A549 (cell line): ENCODE measurements at regions not wholly inside any gene's neighbourhood (a gene's known extent, or its start where the extent isn't known, plus 50 kb on each side); places are given as distances from the start of the nearest gene placed in this dataset.

Experiments
- CHD2 ChIP-seq: fragments of 150-350 bp; IDR thresholded peaks from 2 replicates; pipeline ENCODE4 v1.6.1; 2014; ENCODE audit warnings: low read length; ENCODE audit not compliant: partially characterized antibody
- CHD4 ChIP-seq: fragments of 200-600 bp; sonication (generic); IDR thresholded peaks from 2 replicates; pipeline ENCODE4 v1.6.1; 2016; ENCODE audit warnings: antibody characterized with exemption, mild to moderate bottlenecking, borderline replicate concordance
- EP300 ChIP-seq, 2 experiments: fragments of >200 bp; sonication (Bioruptor Twin); formaldehyde crosslinking; IDR thresholded peaks; 2 replicates in 1 of 2; 3 replicates in 1 of 2; pipeline ENCODE4 v1.6.1; 2016 to 2017
- GATA3 ChIP-seq: IDR thresholded peaks from 2 replicates; pipeline ENCODE4 v1.6.1; 2012; ENCODE audit warnings: borderline replicate concordance
- POLR2A ChIP-seq: IDR thresholded peaks from 2 replicates; pipeline ENCODE4 v1.6.1; 2012; ENCODE audit warnings: mild to moderate bottlenecking, low read length
- RAD21 ChIP-seq, 2 experiments: fragments of >200 bp in 1 of 2; sonication (Bioruptor Twin) in 1 of 2; formaldehyde crosslinking in 1 of 2; IDR thresholded peaks in 1 of 2; conservative IDR thresholded peaks in 1 of 2; 2 replicates in 1 of 2; 3 replicates in 1 of 2; pipeline ENCODE4 v1.6.1; 2012 to 2018; ENCODE audit warnings: inconsistent platforms in 1 of 2
- TP53 ChIP-seq: fragments of 250-450 bp; sonication (Bioruptor Pico); IDR thresholded peaks from 2 replicates; pipeline ENCODE4 v1.5.0; 2021; ENCODE audit warnings: mild to moderate bottlenecking, moderate library complexity
- ZFP36 ChIP-seq: fragments of 450-650 bp; IDR thresholded peaks from 2 replicates; pipeline ENCODE4 v1.6.1; 2014; ENCODE audit warnings: borderline replicate concordance; ENCODE audit not compliant: partially characterized antibody
- TF ChIP-seq, protein P1 (sequence below): fragments of >200 bp; sonication (Bioruptor Twin); formaldehyde crosslinking; IDR thresholded peaks from 3 replicates; pipeline ENCODE4 v1.5.1; 2016
- TF ChIP-seq, protein P2 (sequence below): fragments of 200-600 bp; sonication (generic); IDR thresholded peaks from 2 replicates; pipeline ENCODE4 v1.6.1; 2016; ENCODE audit warnings: antibody characterized with exemption, mild to moderate bottlenecking, moderate library complexity

DNA sequence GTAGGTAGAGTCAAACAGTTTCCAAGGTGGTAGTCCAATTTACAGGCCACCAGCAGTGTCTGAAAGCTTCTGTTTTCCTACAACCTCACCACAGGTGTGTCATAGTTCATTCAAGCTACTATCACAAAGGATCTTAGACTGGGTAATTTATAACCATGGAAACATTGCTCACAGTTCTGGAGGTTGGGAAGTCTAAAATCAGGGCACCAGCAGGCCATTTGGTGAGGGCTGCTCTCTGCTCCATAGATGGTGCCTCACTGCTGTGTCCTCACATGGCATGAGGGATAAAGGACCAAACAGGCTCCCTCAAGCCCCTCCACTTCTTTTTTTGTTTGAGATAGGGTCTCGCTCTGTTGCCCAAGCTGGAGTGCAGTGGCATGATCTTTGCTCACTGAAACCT is 60.6 kb downstream of the ING1 start:
- TF ChIP-seq, protein P1, sequence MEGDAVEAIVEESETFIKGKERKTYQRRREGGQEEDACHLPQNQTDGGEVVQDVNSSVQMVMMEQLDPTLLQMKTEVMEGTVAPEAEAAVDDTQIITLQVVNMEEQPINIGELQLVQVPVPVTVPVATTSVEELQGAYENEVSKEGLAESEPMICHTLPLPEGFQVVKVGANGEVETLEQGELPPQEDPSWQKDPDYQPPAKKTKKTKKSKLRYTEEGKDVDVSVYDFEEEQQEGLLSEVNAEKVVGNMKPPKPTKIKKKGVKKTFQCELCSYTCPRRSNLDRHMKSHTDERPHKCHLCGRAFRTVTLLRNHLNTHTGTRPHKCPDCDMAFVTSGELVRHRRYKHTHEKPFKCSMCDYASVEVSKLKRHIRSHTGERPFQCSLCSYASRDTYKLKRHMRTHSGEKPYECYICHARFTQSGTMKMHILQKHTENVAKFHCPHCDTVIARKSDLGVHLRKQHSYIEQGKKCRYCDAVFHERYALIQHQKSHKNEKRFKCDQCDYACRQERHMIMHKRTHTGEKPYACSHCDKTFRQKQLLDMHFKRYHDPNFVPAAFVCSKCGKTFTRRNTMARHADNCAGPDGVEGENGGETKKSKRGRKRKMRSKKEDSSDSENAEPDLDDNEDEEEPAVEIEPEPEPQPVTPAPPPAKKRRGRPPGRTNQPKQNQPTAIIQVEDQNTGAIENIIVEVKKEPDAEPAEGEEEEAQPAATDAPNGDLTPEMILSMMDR: no peak
- TF ChIP-seq EP300 (IDR thresholded peaks at IDR 0.05) (no peak), GATA3 (no peak), POLR2A (no peak), CHD2 (no peak), TP53 (CRISPR knock-in tag) (no peak), RAD21 (conservative IDR thresholded peaks at IDR 0.05 in 1 of 2, IDR thresholded peaks at IDR 0.05 in 1 of 2) (no peak), CHD4 (no peak), ZFP36 (no peak)
- TF ChIP-seq, protein P2, sequence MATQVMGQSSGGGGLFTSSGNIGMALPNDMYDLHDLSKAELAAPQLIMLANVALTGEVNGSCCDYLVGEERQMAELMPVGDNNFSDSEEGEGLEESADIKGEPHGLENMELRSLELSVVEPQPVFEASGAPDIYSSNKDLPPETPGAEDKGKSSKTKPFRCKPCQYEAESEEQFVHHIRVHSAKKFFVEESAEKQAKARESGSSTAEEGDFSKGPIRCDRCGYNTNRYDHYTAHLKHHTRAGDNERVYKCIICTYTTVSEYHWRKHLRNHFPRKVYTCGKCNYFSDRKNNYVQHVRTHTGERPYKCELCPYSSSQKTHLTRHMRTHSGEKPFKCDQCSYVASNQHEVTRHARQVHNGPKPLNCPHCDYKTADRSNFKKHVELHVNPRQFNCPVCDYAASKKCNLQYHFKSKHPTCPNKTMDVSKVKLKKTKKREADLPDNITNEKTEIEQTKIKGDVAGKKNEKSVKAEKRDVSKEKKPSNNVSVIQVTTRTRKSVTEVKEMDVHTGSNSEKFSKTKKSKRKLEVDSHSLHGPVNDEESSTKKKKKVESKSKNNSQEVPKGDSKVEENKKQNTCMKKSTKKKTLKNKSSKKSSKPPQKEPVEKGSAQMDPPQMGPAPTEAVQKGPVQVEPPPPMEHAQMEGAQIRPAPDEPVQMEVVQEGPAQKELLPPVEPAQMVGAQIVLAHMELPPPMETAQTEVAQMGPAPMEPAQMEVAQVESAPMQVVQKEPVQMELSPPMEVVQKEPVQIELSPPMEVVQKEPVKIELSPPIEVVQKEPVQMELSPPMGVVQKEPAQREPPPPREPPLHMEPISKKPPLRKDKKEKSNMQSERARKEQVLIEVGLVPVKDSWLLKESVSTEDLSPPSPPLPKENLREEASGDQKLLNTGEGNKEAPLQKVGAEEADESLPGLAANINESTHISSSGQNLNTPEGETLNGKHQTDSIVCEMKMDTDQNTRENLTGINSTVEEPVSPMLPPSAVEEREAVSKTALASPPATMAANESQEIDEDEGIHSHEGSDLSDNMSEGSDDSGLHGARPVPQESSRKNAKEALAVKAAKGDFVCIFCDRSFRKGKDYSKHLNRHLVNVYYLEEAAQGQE: no peak
